B cell (primary cell): ENCODE measurements at regions not wholly inside any gene's neighbourhood (a gene's known extent, or its start where the extent isn't known, plus 50 kb on each side); places are given as distances from the start of the nearest gene placed in this dataset.

Experiments used
- CTCF ChIP-seq: fragments of 200-600 bp; IDR thresholded peaks from one replicate; pipeline ENCODE4 v1.8.0; 2022; ENCODE audit warnings: antibody characterized with exemption, mild to moderate bottlenecking
- EZH2 ChIP-seq: IDR thresholded peaks from 2 replicates; pipeline ENCODE4 v1.6.1; 2012; ENCODE audit warnings: borderline replicate concordance, low read depth, mild to moderate bottlenecking, moderate library complexity, low read length; ENCODE audit not compliant: insufficient read depth, poor library complexity, severe bottlenecking

DNA sequence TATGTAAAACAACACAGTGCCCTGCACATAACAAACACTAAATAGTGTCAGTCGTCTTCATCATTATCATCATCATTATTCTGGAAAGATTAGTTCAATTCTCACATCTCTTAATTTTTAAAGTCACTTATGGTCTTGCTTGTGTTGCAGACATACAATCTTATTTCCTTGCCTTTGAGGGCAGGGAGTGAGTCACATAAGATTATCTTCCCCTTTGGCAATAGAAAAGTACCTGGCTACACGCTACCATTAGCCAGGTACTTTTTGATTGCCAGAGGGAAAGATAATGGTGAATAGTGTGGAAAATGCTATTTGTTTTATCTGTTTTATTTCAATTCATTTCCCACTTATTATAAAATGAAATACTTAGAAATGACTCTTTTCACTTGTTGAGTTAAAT is 76.6 kb upstream of the RMDN2 start:
- TF ChIP-seq CTCF (no peak), EZH2 (no peak)
